ENCODE measurements at regions not wholly inside any gene's neighbourhood (a gene's known extent, or its start where the extent isn't known, plus 50 kb on each side); places are given as distances from the start of the nearest gene placed in this dataset.

GRCh38 chr5:156271569-156271968 is 55.4 kb upstream of the SGCD start:
- intact Hi-C loops (cut with DNase I) = no loop called here
- DNase-seq = no peak

DNA sequence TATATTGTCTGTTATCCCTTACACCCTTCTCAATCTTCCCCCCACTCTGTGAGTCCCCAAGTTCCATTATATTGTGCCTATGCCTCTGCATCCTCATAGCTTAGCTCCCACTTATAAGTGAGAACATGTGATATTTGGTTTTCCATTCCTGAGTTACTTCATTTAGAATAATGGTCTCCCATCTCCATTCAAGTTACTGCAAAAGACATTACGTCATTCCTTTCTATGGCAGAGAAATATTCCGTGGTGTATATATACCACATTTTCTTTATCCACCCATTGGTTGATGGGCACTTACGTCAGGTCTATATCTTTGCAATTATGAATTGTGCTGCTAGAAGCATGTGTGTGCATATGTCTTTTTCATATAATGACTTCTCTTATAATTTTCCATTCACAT is 54.8 kb upstream of the SGCD start:
- intact Hi-C loops (cut with DNase I) = no loop called here
- DNase-seq = no peak

GRCh38 chr5:156273325-156273724 is 53.6 kb upstream of the SGCD start:
- intact Hi-C loops (cut with DNase I) = no loop called here
- no peak for DNase-seq

DNA sequence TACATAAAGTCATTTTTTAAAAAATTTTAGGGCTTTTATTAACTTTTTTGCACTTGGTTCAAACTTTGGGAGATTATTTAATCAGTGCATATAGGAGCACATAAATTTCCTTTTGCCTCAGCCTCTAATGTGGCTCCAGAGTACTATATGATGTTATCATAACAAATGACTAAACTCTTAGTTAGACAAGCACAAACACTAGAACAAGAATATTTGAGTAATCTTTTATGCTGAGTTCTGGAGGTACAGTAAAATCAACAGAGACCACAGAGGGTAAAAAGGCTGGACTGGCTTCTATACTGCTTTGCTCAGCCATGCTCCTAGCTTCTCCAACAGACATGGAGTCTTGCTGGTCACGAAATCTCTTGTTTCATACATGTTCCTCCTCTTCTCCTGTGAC is 52.5 kb upstream of the SGCD start:
- no peak for DNase-seq
- intact Hi-C loops (cut with DNase I) = no loop called here
